GM18511 (cell line): ENCODE measurements at regions not wholly inside any gene's neighbourhood (a gene's known extent, or its start where the extent isn't known, plus 50 kb on each side); places are given as distances from the start of the nearest gene placed in this dataset.
"Not testable (repeated sequence)": the region's sequence is repeated elsewhere in the genome, so short reads cannot be mapped to it uniquely, and the experiment has no call there.

Experiments used
- ATAC-seq: cut with Tn5 transposase; IDR thresholded peaks from one replicate; pipeline ENCODE4 v1.9.1; 2021; ENCODE audit warnings: mild to moderate bottlenecking, moderate library complexity; ENCODE audit not compliant: unreplicated experiment

DNA sequence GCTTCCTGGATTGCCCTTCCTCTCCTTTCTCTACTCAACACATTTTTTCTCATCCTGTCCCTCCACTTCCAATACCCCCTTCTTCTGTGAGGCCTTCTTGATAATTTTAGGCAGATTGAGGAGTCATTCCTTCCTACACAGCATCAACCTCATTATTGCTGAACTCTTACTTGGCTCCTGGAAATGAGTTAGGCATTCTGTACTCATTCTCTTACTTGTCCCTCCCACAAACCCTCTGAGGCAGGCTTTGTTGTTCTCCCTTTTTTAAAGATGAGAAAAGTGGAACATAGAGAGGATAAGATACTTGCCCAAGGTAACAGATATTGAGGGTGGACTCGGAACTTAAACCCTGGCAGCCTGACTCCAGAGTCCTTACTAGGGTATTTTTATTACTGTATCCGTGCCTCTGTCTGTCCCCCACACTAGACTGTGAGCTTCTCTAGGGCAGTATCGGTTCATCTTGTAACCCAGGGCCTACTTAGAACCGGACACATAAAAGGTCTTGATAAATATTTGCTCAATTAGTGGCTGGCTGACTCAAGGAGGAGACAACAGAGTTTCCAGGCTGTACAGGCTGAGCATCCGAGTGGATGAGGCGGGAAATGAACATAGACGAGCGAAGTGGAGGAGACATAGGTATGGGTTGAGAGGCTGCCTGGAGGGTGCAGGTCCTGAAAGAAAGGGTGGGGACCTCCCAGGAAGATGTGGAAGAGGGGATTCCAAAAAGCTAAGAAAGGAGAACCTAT, 148.7 kb upstream of the ATP2B2 start:
- no peak for ATAC-seq

DNA sequence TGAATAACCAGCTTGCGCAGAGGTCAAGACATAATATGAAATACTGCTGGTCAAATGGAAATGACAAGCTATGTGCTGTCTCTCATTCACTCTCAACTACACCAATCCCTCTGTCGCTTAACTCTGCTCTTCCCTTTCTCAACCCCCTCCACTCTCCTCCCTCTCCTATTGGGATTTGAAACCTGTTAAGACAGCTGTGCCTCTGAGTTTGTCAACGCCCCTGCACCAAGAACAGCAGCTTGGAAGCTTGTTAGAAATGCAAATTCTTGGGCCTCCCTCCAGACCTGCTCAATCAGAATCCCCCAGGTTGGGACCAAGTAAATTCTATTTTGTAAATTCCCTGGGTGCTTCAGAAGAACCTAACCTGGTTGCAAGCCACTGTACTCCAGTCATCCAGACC, 149.7 kb upstream of the ATP2B2 start:
- ATAC-seq, result no peak

DNA sequence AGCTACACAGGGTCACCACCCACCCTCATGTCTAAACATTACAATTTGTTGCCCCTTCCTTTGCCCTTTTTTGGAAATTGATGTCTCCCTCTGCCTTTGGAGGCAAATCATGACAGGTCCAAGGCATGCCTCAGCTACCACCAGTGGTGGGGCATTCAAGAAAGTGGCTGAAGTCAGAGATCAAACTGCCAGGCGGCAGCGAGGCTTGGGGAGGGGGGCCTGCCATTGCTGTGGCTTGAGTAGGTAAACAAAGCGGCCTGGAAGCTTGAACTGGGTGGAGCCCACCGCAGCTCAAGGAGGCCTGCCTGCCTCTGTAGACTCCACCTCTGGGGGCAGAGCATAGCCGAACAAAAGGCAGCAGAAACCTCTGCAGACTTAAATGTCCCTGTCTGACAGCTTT, 152.0 kb upstream of the ATP2B2 start:
- ATAC-seq, result not testable (repeated sequence)

DNA sequence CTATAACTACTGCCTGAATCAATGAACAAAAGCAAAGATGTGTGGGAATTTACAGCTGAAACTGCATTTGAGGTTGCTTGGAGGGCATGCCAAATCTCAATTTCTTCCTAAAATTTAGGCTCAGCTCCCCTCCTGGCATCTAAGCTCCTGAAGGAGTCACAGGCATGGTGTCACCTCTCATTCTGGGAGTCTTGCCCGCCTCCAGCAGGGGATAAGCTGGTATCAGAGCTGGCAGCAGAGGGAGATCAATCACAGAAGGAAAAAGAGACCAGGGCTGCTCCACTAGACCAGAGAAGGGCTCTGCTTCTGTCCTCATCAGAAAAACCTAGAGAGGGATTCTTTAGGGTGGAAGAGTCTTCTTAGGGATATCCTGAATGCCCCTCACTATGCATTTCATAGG, 150.4 kb upstream of the SLC6A11 start:
- ATAC-seq, result no peak

DNA sequence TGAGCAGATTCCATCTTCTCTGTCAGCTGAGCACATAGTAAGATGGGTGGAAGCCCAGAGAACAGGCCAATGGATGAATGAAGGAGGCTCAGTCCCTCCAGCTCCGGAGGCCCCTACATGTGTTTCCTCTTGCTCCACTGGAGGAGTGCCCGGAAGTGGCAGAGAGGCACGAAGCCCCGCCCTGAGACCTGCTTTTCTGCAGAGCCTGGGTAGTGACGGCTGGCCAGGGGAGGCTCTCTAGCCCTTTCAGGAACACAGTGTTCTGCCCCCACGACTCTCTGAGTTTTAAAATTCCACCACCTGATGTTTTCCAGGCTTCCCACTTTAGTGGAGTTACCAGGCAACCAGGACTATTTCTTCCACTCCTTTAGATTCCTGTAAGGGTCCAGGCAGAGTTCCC, 149.4 kb upstream of the SLC6A11 start:
- no peak for ATAC-seq

DNA sequence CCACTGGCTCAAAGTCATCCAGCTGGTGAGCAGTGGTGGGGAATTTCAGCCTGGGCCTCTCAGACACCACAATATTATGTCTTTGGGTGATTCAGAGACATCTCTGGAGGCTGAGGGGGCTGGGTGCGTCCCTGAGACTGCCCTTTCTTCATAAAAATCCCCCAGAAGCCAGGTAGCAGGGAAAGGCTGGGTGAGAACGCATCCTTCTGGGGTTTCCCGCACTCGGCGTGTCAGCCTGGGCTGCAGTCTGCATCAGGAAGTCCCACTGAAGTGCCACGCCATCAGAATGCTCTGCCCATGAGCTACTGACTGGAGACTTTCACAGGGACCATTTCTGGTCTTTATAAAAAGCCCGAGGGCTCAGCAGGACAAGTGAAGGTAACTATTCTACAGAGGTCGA, 148.8 kb upstream of the SLC6A11 start:
- no peak for ATAC-seq

DNA sequence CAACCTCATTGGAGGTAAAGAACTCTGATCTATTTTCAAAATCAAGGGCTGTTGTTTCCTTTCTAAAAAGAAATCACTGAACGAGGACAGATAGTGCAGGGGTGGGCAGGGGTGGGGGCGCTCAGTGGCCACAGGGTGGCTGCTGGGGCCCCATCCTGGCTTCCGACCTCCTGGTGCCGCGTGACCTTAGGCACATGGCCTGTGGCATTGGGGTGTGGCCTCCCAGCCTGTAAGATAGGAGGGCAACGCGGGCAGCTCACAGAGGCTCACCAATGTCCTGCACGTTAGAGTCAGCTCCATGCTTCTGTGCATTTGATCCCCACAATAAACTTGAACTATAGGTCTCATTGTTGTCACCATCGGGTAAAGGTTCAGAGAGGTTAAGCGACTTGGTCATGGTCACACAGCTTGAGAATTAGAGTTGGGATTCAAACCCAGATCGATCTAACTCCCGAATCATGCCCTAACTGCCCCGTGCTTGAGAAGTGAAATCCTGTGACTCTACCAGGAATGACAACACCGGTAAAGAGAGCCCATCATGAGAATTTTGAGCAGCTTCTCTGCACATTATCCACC, 148.0 kb upstream of the SLC6A11 start:
- ATAC-seq, result no peak

DNA sequence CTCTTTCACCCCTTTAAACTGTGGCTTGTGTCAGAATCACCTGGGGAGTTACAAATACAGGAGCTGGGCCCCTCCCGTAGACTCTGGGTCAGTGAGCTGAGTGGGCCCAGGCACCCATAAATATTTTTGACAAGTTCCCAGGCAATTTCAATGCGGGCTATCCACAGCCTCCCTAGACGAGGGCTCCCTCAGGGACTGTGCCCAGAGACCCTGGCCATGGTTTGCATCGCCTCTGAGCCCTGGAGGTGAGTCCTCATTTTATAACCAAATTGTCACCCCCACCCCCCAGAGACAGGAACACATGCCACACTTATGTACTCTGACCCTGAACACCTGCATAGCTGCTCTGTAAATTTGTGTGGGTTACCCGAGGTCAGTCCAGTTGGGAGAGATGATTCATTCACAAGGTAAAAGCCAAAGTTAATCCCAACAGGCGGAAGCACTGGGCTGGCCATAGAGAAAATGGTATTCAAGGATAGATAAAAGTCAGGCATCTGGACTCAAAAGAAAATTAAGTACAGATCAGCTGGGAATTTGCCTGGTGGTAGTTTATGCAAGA, 146.5 kb upstream of the SLC6A11 start:
- ATAC-seq, result no peak

DNA sequence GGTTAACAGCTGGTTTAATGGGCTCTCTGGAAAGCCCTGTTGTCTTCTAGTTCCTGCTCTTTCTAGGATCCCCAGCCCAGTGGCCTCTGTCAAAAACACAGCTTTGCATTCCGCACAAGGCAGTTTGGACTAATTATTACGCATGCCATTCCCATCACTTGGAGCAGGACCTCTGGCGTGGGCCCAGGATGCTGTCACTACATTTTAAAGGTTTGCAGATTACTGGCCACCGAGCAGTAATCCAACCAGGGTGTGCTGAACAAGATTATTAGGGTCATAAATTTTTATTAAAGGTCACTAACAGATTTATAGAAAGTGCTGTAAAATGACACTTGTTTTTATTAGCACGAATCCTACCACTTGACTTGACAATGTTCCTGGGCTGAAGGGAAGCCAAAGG, 143.6 kb upstream of the SLC6A11 start:
- no peak for ATAC-seq

DNA sequence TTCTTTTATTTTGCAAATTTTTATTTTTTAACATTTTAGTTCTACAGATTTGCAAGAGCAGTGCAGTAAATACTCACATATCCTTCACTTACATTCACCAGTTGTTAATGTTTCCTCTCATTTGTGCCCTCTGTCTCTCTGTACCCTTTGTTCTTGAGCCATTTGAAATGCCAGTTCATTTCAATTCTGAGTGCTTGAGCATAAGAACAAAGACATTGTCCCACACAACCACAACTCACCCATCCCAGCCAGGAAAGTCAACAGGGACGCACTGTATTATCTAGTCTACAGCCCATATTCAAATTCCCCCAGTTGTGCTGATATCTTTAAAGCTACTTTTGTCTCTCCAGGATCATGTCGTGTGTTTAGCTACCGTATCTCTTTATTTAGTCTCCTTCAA, 141.4 kb upstream of the SLC6A11 start:
- ATAC-seq, result no peak

DNA sequence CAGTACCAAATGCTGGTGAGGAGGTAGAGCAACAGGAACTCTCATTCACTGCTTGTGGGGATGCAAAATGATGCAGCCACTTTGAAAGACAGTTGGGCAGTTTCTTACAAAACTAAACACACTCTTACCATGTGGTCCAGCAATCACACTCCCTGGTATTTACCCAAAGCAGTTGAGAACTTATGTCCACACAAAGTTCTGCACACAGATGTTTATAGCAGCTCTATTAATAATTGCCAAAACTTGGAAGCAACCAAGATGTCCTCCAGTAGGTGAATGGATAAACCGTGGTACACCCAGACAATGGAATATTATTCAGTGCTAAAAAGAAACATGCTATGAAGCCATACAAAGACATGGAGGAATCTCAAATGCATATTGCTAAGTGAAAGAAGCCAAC, 139.1 kb upstream of the SLC6A11 start:
- ATAC-seq, result no peak

DNA sequence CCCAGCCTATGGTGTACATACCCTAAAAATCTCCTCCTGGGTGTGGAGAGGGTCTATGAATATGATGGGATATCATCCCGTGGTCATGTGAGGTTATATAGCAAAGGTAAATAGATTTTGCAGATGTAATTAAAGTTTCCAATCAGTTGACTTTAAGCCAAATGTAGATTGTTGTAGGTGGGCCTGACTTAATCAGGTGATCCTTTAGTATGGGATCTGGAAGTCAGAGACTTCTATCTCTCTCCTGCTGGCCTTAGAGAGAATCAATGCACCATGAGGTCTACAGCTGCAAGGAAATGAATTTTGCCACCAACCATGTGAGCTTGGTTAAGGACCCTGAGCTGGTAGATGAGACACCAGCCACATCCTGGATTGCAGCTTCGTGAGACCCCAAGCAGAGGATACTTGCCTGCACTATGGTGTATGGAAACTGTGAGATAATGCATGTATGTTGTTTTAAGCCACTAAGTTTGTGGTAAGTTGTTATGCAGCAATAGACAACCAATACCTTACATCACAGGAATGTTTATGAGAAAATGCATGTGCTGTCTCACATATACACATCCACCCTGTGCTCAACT, 137.1 kb upstream of the SLC6A11 start:
- ATAC-seq, result no peak

DNA sequence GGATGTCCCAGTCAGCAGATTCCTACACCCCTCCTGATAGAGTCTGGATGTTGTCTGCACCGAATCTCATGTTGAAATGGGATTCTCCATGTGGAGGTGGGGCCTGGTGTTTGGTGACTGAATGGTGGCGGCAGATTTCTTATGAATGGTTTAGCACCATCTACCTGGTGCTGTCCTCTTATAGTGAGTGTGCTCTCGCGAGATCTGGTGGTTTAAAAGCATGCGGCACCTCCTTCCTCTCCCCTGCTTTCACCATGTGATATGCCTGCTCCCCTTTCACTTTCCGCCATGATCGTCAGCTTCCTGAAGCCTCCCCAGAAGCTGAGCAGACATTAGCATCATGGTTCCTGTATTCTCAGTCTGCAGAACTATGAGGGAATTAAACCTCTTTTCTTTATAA, 135.2 kb upstream of the SLC6A11 start:
- no peak for ATAC-seq

DNA sequence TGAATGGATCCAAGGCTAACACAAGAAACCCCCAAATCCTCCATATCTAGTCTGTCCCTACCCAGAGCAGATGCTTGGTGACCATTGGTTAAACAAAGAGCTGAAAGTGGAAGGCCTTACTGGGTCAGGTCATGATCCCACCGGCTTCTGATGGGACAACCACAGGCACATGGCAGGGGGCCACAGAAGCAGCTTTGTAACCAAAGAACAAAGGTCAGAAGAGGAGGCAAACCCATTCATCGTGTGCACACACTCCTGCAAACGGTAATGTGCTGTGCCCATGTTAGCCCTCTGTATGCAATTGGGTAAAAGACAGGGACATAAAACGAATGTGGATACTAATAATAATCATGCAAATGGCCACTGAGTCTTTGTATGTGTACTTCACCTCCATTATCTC, 133.3 kb upstream of the SLC6A11 start:
- ATAC-seq, result no peak

DNA sequence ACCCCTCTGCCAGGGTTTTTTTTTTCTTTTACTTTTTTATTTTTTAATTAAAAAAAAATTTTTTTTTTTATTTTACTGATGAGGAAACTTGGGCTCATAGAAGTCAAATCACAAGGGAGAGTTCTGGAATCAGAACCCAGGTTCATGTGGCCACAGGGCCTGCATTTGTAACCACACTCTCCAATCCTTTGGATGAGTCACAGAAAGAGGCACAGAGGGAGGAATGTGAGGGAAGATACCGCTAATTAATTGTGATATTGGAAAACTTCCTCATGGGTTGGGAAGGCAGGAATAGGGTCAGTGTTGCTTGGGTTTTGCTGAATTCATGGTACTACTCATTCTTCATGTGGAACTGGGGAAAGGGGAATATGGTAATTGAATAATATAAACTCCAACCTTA, 132.9 kb upstream of the SLC6A11 start:
- ATAC-seq, result no peak

DNA sequence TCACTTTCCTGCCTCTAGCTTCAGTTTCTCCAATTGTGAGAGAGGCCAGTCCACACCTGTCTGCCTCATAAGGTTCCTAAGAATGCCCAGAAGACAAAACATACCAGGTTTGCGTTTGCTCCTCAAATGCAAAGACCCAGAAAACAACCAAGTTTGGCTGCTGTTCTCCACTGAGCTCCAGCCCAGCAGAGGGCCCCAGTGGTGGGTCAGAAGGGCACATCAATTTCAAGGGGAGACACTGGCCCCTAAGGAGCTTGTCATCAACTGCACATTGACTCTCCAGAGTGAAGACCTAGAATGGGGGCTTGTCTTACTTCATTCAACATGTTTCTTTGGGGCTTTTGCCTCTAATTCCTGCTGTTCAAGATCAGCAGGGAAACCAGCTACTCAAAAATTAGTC, 127.9 kb upstream of the SLC6A11 start:
- ATAC-seq, result no peak

DNA sequence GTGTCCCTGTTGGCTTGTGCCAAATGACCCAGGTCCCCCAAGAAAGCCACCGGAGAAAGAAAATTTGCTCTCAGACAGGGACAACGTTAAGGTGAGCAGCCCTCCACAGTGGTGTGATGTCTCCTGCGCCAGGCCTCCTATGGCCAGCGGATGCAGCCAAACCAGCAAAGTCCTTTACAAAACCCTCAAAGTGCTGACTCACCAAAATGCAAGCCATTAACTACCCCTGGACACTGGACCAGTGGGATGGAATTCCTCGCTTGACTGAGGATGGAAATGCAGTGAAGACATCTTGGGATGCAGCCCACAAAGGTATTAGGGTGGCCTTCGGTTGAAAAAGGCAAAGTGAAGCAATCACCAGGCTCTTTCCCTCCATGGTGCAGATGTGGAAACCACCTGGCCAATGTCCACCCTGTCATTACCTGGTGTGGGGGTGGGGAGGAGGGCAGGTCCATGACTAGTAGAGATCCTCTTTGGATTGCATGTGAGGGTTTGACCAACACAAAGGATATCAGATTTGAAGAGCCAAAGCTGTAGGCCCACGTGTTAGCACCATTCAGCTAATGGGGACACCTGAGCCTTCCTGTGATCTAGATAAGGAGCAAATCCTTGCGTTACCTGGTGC, 127.4 kb upstream of the SLC6A11 start:
- ATAC-seq, result no peak

DNA sequence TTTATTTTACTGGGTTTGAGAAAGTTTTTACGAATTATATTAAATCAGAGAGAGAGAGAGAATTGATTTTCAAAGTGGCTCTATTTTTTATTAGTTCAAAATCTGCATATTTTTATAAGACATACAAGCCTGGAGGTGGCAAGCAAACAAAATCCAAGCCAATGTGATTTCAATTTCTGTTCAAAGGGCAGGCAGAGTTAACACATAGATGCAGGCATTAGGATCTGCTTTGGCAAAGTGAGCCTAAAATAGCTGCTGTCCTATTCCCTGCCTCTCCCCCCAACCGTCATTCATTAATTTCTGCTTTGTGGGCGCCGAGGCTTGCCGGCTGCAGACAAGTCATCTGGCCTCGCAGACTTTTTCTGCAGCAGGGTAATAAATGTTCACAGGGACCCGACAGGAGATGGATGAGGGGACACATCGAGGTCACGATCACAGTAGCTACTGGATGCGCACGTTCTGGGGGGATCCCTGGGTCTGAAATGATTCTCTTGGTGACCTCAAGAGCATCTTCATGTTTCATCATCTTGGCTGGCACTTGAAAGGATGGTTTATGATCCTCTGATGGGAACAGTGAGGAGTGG, 123.9 kb upstream of the SLC6A11 start:
- no peak for ATAC-seq

DNA sequence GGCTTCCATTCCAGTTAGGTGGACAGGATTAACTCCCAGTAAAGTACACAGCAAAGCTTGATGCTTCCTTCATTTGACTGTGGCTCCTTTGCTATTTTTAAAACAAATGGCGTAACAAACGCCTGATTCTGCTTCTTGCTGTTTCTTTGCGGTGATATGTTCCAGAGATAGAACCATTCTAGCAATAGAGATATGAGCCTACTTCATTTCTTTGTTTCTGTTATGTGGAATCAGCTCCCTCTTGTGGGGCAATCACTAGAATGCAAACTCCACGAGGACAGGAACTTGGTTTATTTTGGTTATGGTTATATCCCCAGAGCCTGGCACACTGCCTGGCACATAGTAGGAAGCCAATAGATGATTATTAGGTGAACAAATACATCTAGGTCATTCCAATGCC, 122.6 kb upstream of the SLC6A11 start:
- no peak for ATAC-seq

DNA sequence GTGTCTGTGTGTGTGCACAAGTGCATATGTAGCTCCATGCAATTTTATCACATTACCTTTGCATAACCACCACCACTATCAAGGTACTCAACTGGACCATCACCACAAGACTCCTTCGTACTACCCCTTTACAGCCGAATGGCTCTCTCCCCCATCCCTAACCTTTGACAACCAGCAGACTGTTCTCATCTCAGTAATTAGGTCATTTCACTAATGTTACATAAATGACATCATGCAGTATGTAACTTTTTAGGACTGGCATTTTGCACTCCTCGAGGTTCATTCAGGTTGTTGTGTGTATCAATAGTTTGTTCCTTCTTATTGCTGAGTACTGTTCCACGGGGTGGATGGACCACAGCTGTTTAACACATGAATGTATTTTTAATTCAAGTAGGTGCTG, 121.8 kb upstream of the SLC6A11 start:
- ATAC-seq, result no peak

DNA sequence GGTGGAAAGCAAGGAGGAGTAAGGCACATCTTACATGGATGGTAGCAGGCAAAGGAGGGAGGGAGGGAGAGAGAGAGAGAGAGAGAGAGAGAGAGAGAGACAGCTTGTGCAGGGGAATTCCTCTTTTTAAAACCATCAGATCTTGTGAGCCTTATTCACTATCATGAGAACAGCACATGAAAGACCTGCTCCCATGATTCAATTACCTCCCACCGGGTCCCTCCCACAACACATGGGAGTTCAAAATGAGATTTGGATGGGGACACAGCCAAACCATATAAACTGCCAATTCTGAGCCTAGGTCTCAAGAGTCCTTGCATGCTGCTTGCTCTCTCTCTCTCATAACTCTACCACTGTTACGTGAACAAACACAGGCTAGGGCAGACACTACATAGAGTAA, 120.8 kb upstream of the SLC6A11 start:
- not testable (repeated sequence) for ATAC-seq
